Hepatocyte (in vitro differentiated cells): ENCODE measurements at regions not wholly inside any gene's neighbourhood (a gene's known extent, or its start where the extent isn't known, plus 50 kb on each side); places are given as distances from the start of the nearest gene placed in this dataset.

Source experiments
- DNase-seq: peaks from one replicate; pipeline ENCODE4 v3.0.0-alpha.2; 2016; ENCODE audit warnings: low spot score
- H2AFZ ChIP-seq: fragments of 200-600 bp; sonication (generic); 2 replicates; pipeline ENCODE4 v1.6.0; 2016; ENCODE audit warnings: antibody characterized with exemption, mild to moderate bottlenecking
- H3K27ac ChIP-seq: fragments of 200-600 bp; sonication (generic); 2 replicates; pipeline ENCODE4 v1.5.1; 2016; ENCODE audit warnings: mild to moderate bottlenecking
- H3K27me3 ChIP-seq: fragments of 200-600 bp; sonication (generic); 2 replicates; pipeline ENCODE4 v1.6.1; 2016
- H3K36me3 ChIP-seq: fragments of 200-600 bp; sonication (generic); replicated peaks from 2 replicates; pipeline ENCODE4 v1.5.1; 2016; ENCODE audit warnings: low read depth; ENCODE audit not compliant: insufficient read depth
- H3K4me1 ChIP-seq: fragments of 200-600 bp; sonication (generic); 2 replicates; pipeline ENCODE4 v1.5.1; 2016; ENCODE audit warnings: mild to moderate bottlenecking, moderate library complexity; ENCODE audit not compliant: insufficient read depth
- H3K4me2 ChIP-seq: fragments of 200-600 bp; sonication (generic); 2 replicates; pipeline ENCODE4 v1.6.0; 2016
- H3K4me3 ChIP-seq: fragments of 200-600 bp; sonication (generic); 2 replicates; pipeline ENCODE4 v1.5.1; 2016; ENCODE audit warnings: mild to moderate bottlenecking
- H3K79me2 ChIP-seq: fragments of 200-600 bp; sonication (generic); 2 replicates; pipeline ENCODE4 v1.6.0; 2017; ENCODE audit warnings: mild to moderate bottlenecking
- H3K9me2 ChIP-seq: fragments of 200-600 bp; sonication (generic); replicated peaks from 2 replicates; pipeline ENCODE4 v1.6.0; 2017; ENCODE audit warnings: mild to moderate bottlenecking; ENCODE audit not compliant: insufficient read depth
- H3K9me3 ChIP-seq: fragments of 200-600 bp; sonication (generic); 2 replicates; pipeline ENCODE4 v1.5.1; 2016; ENCODE audit warnings: low read depth, mild to moderate bottlenecking
- H4K20me1 ChIP-seq: fragments of 200-600 bp; sonication (generic); 2 replicates; pipeline ENCODE4 v1.6.0; 2016; ENCODE audit warnings: mild to moderate bottlenecking; ENCODE audit not compliant: insufficient read depth, poor library complexity, severe bottlenecking
- CTCF ChIP-seq: fragments of 200-600 bp; sonication (generic); IDR thresholded peaks from 2 replicates; pipeline ENCODE4 v1.5.1; 2016; ENCODE audit warnings: antibody characterized with exemption, mild to moderate bottlenecking; ENCODE audit not compliant: poor library complexity
- EZH2 ChIP-seq: fragments of 200-600 bp; sonication (generic); IDR thresholded peaks from 2 replicates; pipeline ENCODE4 v1.6.1; 2016; ENCODE audit warnings: antibody characterized with exemption, mild to moderate bottlenecking, borderline replicate concordance
- EZH2phosphoT487 ChIP-seq: fragments of 200-600 bp; sonication (generic); IDR thresholded peaks from one replicate; pipeline ENCODE4 v1.6.1; 2018; ENCODE audit warnings: antibody characterized with exemption, mild to moderate bottlenecking, low read depth, moderate library complexity; ENCODE audit not compliant: unreplicated experiment, severe bottlenecking
- WGBS: methylation state at CpG from one replicate; pipeline ENCODE4 v1.1.6; 2016; ENCODE audit warnings: low lambda C conversion rate; ENCODE audit errors: missing lambda C conversion rate; 5-methylcytosine and 5-hydroxymethylcytosine counted together

- H3K4me1 ChIP-seq, result no peaks in the 10 kb centered on the region
- H4K20me1 ChIP-seq, result no peaks in the 10 kb centered on the region
- no peak overlapping the region for H3K27ac ChIP-seq
- no peaks in the 10 kb centered on the region for H3K9me2 ChIP-seq
- WGBS, result 50% methylated on average over 3 of the region's 3 CpGs
- no peaks in the 10 kb centered on the region for H3K79me2 ChIP-seq
- H3K27me3 ChIP-seq, result no peaks in the 10 kb centered on the region
- no peak overlapping the region for H2AFZ ChIP-seq
- no peak for DNase-seq
- no peaks in the 10 kb centered on the region for H3K9me3 ChIP-seq
- H3K4me3 ChIP-seq, result no peak overlapping the region
- H3K36me3 ChIP-seq, result no peaks in the 10 kb centered on the region
- H3K4me2 ChIP-seq, result no peak overlapping the region
- no peak for TF ChIP-seq CTCF
- TF ChIP-seq EZH2phosphoT487, result no peak
- no peak for TF ChIP-seq EZH2
Measured at GRCh38 chr7:81074406-81074805, 155.6 kb upstream of the SEMA3C start.

DNA sequence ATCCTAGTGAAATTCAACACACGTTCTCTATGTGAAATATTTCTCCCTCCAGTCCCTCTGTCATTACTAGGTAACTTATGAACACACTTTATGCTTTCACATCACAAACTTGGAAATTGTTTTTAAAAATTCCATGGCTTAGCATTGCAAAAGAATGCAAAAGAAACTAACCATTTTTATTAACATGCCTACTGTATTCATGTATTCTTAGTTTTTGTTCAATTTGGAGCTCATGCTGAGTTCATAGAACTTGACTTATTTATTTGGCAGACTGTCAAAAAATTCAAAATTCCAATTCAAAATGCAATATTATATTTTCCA lies 155.0 kb upstream of the SEMA3C start:
- Histone ChIP-seq H3K79me2 (no peaks in the 10 kb centered on the region), H2AFZ (no peak overlapping the region), H3K4me3 (no peak overlapping the region), H3K36me3 (no peaks in the 10 kb centered on the region), H3K27ac (peak overlapping the region; percentile 20), H3K9me3 (no peaks in the 10 kb centered on the region), H4K20me1 (no peaks in the 10 kb centered on the region), H3K9me2 (no peaks in the 10 kb centered on the region), H3K4me1 (no peaks in the 10 kb centered on the region), H3K4me2 (no peak overlapping the region), H3K27me3 (no peaks in the 10 kb centered on the region)
- no peak for DNase-seq
- TF ChIP-seq CTCF (no peak), EZH2 (no peak)
- WGBS, result 82% methylated on average over 1 of the region's 1 CpG

GRCh38 chr7:81070956-81071355 lies 152.1 kb upstream of the SEMA3C start:
- WGBS, result 94% methylated on average over 21 of the region's 21 CpGs
- H4K20me1 ChIP-seq, result no peaks in the 10 kb centered on the region
- no peaks in the 10 kb centered on the region for H3K36me3 ChIP-seq

More at GRCh38 chr7:81070956-81071355, 152.1 kb upstream of the SEMA3C start:
- no peaks in the 10 kb centered on the region for H3K9me2 ChIP-seq
- no peaks in the 10 kb centered on the region for H3K9me3 ChIP-seq
- H3K4me2 ChIP-seq, result no peak overlapping the region
- H3K4me3 ChIP-seq, result no peak overlapping the region
- H2AFZ ChIP-seq, result no peak overlapping the region
- H3K27ac ChIP-seq, result no peak overlapping the region
- no peaks in the 10 kb centered on the region for H3K27me3 ChIP-seq
- no peaks in the 10 kb centered on the region for H3K4me1 ChIP-seq
- no peak for DNase-seq
- no peaks in the 10 kb centered on the region for H3K79me2 ChIP-seq
- no peak for TF ChIP-seq EZH2
- no peak for TF ChIP-seq CTCF
- TF ChIP-seq EZH2phosphoT487, result no peak
